Sigmoid colon (tissue), 6 donors: ENCODE measurements at regions not wholly inside any gene's neighbourhood (a gene's known extent, or its start where the extent isn't known, plus 50 kb on each side); places are given as distances from the start of the nearest gene placed in this dataset.

Experiments
- DNase-seq: peaks from one replicate; pipeline ENCODE4 v3.0.0-alpha.2; 2019
- H3K27ac ChIP-seq, 4 donors: fragments of 200-600 bp; sonication (generic); one replicate each; pipeline ENCODE4 v1.5.1; 2016 to 2019; ENCODE audit warnings: mild to moderate bottlenecking in 1 of 4
- H3K27me3 ChIP-seq, 3 donors: fragments of 200-600 bp; sonication (generic); one replicate each; pipeline ENCODE4 v1.5.1; 2019; ENCODE audit warnings: mild to moderate bottlenecking in 1 of 3
- H3K36me3 ChIP-seq, 4 donors: fragments of 200-600 bp; sonication (generic); one replicate each; pipeline ENCODE4 v1.5.1; 2016 to 2019
- H3K4me1 ChIP-seq, 4 donors: fragments of 200-600 bp; sonication (generic); one replicate each; pipeline ENCODE4 v1.5.1; 2017 to 2019
- H3K4me3 ChIP-seq, 4 donors: fragments of 200-600 bp; sonication (generic); one replicate each; pipeline ENCODE4 v1.5.1; 2017 to 2019; ENCODE audit warnings: mild to moderate bottlenecking in 2 of 4, moderate library complexity in 1 of 4
- H3K9me3 ChIP-seq, 4 donors: fragments of 200-600 bp in 3 of 4; sonication (generic) in 3 of 4; one replicate each; pipeline versions ENCODE4 v1.5.1 to v1.6.1; 2013 to 2019
- CTCF ChIP-seq, 4 experiments: fragments of 450-650 bp in 3 of 4; fragments of 200-600 bp in 1 of 4; IDR thresholded peaks; one replicate each; pipeline ENCODE4 v1.5.1; 2016 to 2019; ENCODE audit warnings: antibody characterized with exemption in 4 of 4, mild to moderate bottlenecking in 3 of 4, moderate library complexity in 2 of 4
- EP300 ChIP-seq, 4 donors: sonication (generic); formaldehyde crosslinking; IDR thresholded peaks; one replicate each; pipeline ENCODE4 v1.6.1; 2017; ENCODE audit warnings: antibody characterized with exemption in 4 of 4
- POLR2A ChIP-seq, 2 donors: fragments of 450-650 bp; IDR thresholded peaks; one replicate each; pipeline ENCODE4 v1.6.1; 2016; ENCODE audit warnings: antibody characterized with exemption in 2 of 2, mild to moderate bottlenecking in 2 of 2, moderate library complexity in 2 of 2
- POLR2AphosphoS5 ChIP-seq, 4 donors: sonication (generic); formaldehyde crosslinking; IDR thresholded peaks; one replicate each; pipeline ENCODE4 v1.6.1; 2017; ENCODE audit warnings: antibody characterized with exemption in 4 of 4
- WGBS, 2 donors: extraction: QIAGEN DNeasy Blood & Tissue Kit; methylation state at CpG; one replicate each; pipeline ENCODE4 v1.1.7; 2013; 5-methylcytosine and 5-hydroxymethylcytosine counted together
- intact Hi-C: fragments of 100-400 bp; cut with DNase I; formaldehyde crosslinking; loops from one replicate; pipeline ENCODE4 v1.15.1; 2023
- donor health status: healthy with polysubstance abuse.
- donor health status: healthy.

DNA sequence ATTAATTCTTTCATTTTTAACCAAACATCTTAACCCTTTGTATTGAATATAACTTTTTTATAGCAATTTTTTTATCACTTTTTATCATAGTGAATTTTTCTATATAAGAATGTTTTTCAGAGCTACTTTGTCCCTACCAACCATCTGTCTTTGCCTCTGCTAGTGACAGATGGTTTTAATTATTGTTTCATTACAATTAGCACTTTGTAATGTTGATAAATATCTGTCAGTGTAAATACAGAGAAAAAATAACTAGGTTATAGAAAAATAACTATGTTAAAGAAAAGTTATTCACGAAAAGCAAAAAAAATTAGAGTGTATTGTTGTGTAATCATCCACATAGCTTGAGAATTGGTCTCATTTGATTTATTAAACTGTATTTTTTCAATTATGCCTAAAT lies 91.0 kb upstream of the CDH19 start:
- Histone ChIP-seq H3K4me3 (no peak overlapping the region), H3K4me1 (no peaks in the 10 kb centered on the region), H3K36me3 (no peaks in the 10 kb centered on the region), H3K27me3 (no peaks in the 10 kb centered on the region), H3K9me3 (no peaks in the 10 kb centered on the region), H3K27ac (no peak overlapping the region)
- no peak for DNase-seq
- intact Hi-C loops: no loop called here
- TF ChIP-seq POLR2A (IDR thresholded peaks at IDR 0.05) (no peak), CTCF (IDR thresholded peaks at IDR 0.05) (no peak), POLR2AphosphoS5 (IDR thresholded peaks at IDR 0.05) (no peak), EP300 (IDR thresholded peaks at IDR 0.05) (no peak)
- 79 to 84% methylated on average over 1 of the region's 1 CpG for WGBS, 2 donors

DNA sequence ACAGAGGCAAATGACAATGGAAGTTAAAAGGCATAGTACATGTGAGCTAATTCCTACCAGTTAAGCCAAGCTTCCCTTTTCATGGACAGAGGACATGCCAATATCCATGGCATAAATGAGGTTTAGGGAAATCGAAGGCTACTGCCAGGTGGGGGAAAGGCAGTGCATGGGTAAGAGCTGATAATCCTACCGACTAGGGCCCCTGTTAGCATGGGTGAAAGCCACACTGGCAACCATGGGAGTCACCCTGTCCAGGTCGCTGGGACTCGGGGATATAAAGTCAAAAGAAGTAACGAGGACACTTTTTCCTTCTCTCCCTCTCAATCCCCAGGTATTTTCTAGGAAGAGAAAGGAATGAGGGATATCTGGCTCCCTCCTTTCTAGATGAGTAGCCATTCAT lies 83.7 kb upstream of the CDH19 start:
- H3K27ac ChIP-seq: no peak overlapping the region
- no peaks in the 10 kb centered on the region for H3K27me3 ChIP-seq
- intact Hi-C loops: no loop called here
- DNase-seq: no peak
- no peak overlapping the region for H3K4me3 ChIP-seq
- 93 to 95% methylated on average over 5 of the region's 5 CpGs for WGBS, 2 donors
- H3K36me3 ChIP-seq: no peaks in the 10 kb centered on the region
- no peak for TF ChIP-seq POLR2AphosphoS5 (IDR thresholded peaks at IDR 0.05)
- TF ChIP-seq CTCF (IDR thresholded peaks at IDR 0.05): no peak
- no peak for TF ChIP-seq EP300 (IDR thresholded peaks at IDR 0.05)
- TF ChIP-seq POLR2A (IDR thresholded peaks at IDR 0.05): no peak
- H3K9me3 ChIP-seq: peaks cover 0 to 9% (median 2%) of the 10 kb centered on the region in 4 donors
- no peaks in the 10 kb centered on the region for H3K4me1 ChIP-seq

DNA sequence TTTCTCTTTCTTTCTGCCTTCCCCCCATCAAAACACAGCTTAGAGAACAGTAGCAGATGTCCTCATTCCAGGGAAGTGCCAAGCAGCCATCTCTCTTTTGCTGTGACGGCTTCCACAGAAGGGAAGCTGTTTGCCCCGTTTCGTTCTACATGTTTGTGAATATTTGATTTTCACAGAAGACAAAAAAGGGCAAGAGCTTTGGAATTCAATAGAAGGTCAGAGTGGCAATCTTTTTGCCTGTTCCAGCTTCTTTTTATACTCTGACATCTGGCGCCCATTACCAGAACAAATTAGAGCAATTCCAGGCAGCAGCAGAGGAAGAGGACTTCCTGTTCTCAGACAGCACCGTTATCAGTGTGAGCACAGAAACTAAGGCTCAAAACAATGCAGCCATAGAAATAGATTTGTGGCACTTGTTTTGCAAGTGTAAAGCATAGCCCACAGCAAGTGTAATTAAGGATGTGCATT lies 79.0 kb upstream of the CDH19 start:
- Histone ChIP-seq H3K4me3 (peak overlapping the region in 3 of 4 donors; percentile 1 to 18 (median 10)), H3K4me1 (no peaks in the 10 kb centered on the region), H3K27me3 (no peaks in the 10 kb centered on the region), H3K9me3 (peaks cover 0 to 6% (median 2%) of the 10 kb centered on the region in 4 donors), H3K27ac (peak overlapping the region in 2 of 4 donors; percentile 14 to 46), H3K36me3 (no peaks in the 10 kb centered on the region)
- intact Hi-C loops: no loop called here
- DNase-seq: no peak
- TF ChIP-seq EP300 (IDR thresholded peaks at IDR 0.05) (peak in 1 of 4 donors; percentile 4), CTCF (IDR thresholded peaks at IDR 0.05) (no peak), POLR2AphosphoS5 (IDR thresholded peaks at IDR 0.05) (peak in 2 of 4 donors; percentile 57 to 70), POLR2A (IDR thresholded peaks at IDR 0.05) (peak in 1 of 2 donors; percentile 19)
- WGBS, 2 donors: 11 to 30% methylated on average over 5 of the region's 5 CpGs

GRCh38 chr18:66676699-66677098 lies 72.8 kb upstream of the CDH19 start:
- Histone ChIP-seq H3K4me3 (no peak overlapping the region), H3K4me1 (no peaks in the 10 kb centered on the region), H3K27me3 (no peaks in the 10 kb centered on the region), H3K27ac (no peak overlapping the region), H3K36me3 (no peaks in the 10 kb centered on the region), H3K9me3 (no peaks in the 10 kb centered on the region)
- WGBS, 2 donors: 88% methylated on average over 4 of the region's 4 CpGs
- DNase-seq: no peak
- TF ChIP-seq CTCF (IDR thresholded peaks at IDR 0.05): no peak
- no peak for TF ChIP-seq POLR2A (IDR thresholded peaks at IDR 0.05)
- no peak for TF ChIP-seq POLR2AphosphoS5 (IDR thresholded peaks at IDR 0.05)
- no peak for TF ChIP-seq EP300 (IDR thresholded peaks at IDR 0.05)
- intact Hi-C loops: no loop called here

DNA sequence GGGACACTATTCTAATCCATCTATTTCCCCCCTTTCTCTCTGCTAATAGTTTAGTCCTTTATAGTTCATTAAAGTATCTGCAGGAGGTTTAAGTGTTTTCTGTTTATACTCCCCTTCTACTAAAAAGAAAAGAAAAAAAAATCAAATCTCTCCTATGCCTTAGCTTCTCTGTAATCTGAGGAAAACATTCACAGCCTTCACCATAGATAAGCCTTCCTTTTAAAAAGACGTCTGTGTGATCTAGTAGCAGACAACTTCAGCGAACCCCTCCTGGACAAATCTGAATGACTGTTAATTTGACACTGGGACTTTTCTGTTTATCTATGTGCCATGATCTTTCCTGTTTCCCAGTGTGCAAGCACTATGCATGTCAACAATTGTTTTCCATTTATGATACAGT lies 70.4 kb upstream of the CDH19 start:
- DNase-seq: no peak
- Histone ChIP-seq H3K27me3 (no peaks in the 10 kb centered on the region), H3K4me3 (no peak overlapping the region), H3K36me3 (no peaks in the 10 kb centered on the region), H3K9me3 (no peaks in the 10 kb centered on the region), H3K27ac (no peak overlapping the region), H3K4me1 (no peaks in the 10 kb centered on the region)
- 66 to 71% methylated on average over 2 of the region's 2 CpGs for WGBS, 2 donors
- intact Hi-C loops: no loop called here
- TF ChIP-seq POLR2A (IDR thresholded peaks at IDR 0.05): no peak
- no peak for TF ChIP-seq EP300 (IDR thresholded peaks at IDR 0.05)
- no peak for TF ChIP-seq CTCF (IDR thresholded peaks at IDR 0.05)
- TF ChIP-seq POLR2AphosphoS5 (IDR thresholded peaks at IDR 0.05): no peak
